ENCODE measurements at regions not wholly inside any gene's neighbourhood (a gene's known extent, or its start where the extent isn't known, plus 50 kb on each side); places are given as distances from the start of the nearest gene placed in this dataset.
A peak's percentile ranks its signal among the peaks of the same experiment; 100 is the strongest.

GRCh38 chr9:134498814-134499166 lies 142.8 kb upstream of the COL5A1 start:
- WGBS, 2 donors: 94 to 97% methylated on average over 1 of the region's 1 CpG
- H3K36me3 ChIP-seq: no peaks in the 10 kb centered on the region
- H3K27me3 ChIP-seq: peaks cover 0 to 31% of the 10 kb centered on the region in 2 donors
- no peaks in the 10 kb centered on the region for H3K9me3 ChIP-seq
- H3K27ac ChIP-seq: no peak overlapping the region
- H3K4me3 ChIP-seq: no peak overlapping the region
- DNase-seq (ENCODE audit: low spot score in 2 of 2): no peak
- H3K4me1 ChIP-seq: peaks cover 0 to 8% (median 0%) of the 10 kb centered on the region in 4 donors
- TF ChIP-seq CTCF (IDR thresholded peaks at IDR 0.05): no peak
- TF ChIP-seq POLR2A (IDR thresholded peaks at IDR 0.05): no peak
- no peak for TF ChIP-seq EP300 (IDR thresholded peaks at IDR 0.05)

- H3K4me1 ChIP-seq: peaks cover 0 to 8% (median 0%) of the 10 kb centered on the region in 4 donors
- no peak for TF ChIP-seq CTCF (IDR thresholded peaks at IDR 0.05)
- TF ChIP-seq EP300 (IDR thresholded peaks at IDR 0.05): no peak
- no peak for TF ChIP-seq POLR2A (IDR thresholded peaks at IDR 0.05)
- peaks cover 0 to 36% of the 10 kb centered on the region in 2 donors for H3K27me3 ChIP-seq
- no peak overlapping the region for H3K27ac ChIP-seq
- DNase-seq (ENCODE audit: low spot score in 2 of 2): peak in 1 of 2 donors; percentile 5
- no peaks in the 10 kb centered on the region for H3K36me3 ChIP-seq
- H3K9me3 ChIP-seq: no peaks in the 10 kb centered on the region
- H3K4me3 ChIP-seq: no peak overlapping the region
- 20 to 24% methylated on average over 41 of the region's 44 CpGs for WGBS, 2 donors
These were observed 140.5 kb upstream of the COL5A1 start for GRCh38 chr9:134500931-134501760.

- Histone ChIP-seq H3K27ac (no peak overlapping the region), H3K4me3 (no peak overlapping the region), H3K27me3 (peaks cover 0 to 36% of the 10 kb centered on the region in 2 donors), H3K36me3 (no peaks in the 10 kb centered on the region), H3K4me1 (peaks cover 0 to 8% (median 0%) of the 10 kb centered on the region in 4 donors), H3K9me3 (no peaks in the 10 kb centered on the region)
- DNase-seq (ENCODE audit: low spot score in 2 of 2): no peak
- 51 to 55% methylated on average over 19 to 20 of the region's 20 CpGs for WGBS, 2 donors
- TF ChIP-seq POLR2A (IDR thresholded peaks at IDR 0.05): no peak
- TF ChIP-seq EP300 (IDR thresholded peaks at IDR 0.05): no peak
- no peak for TF ChIP-seq CTCF (IDR thresholded peaks at IDR 0.05)
These were observed 139.8 kb upstream of the COL5A1 start for GRCh38 chr9:134501761-134502265.

- Histone ChIP-seq H3K4me3 (no peak overlapping the region), H3K36me3 (no peaks in the 10 kb centered on the region), H3K27me3 (peaks cover 0 to 36% of the 10 kb centered on the region in 2 donors), H3K9me3 (no peaks in the 10 kb centered on the region), H3K4me1 (peaks cover 0 to 8% (median 0%) of the 10 kb centered on the region in 4 donors), H3K27ac (no peak overlapping the region)
- WGBS, 2 donors: 73 to 82% methylated on average over 7 to 15 of the region's 15 CpGs
- TF ChIP-seq CTCF (IDR thresholded peaks at IDR 0.05): no peak
- TF ChIP-seq POLR2A (IDR thresholded peaks at IDR 0.05): no peak
- no peak for TF ChIP-seq EP300 (IDR thresholded peaks at IDR 0.05)
- DNase-seq (ENCODE audit: low spot score in 2 of 2): no peak
These were observed 139.3 kb upstream of the COL5A1 start for GRCh38 chr9:134502266-134502791.

- Histone ChIP-seq H3K4me1 (peaks cover 0 to 8% (median 0%) of the 10 kb centered on the region in 4 donors), H3K9me3 (no peaks in the 10 kb centered on the region), H3K36me3 (no peaks in the 10 kb centered on the region), H3K4me3 (no peak overlapping the region), H3K27me3 (peaks cover 0 to 36% of the 10 kb centered on the region in 2 donors), H3K27ac (no peak overlapping the region)
- 67 to 74% methylated on average over 14 to 15 of the region's 15 CpGs for WGBS, 2 donors
- TF ChIP-seq POLR2A (IDR thresholded peaks at IDR 0.05) (no peak), EP300 (IDR thresholded peaks at IDR 0.05) (no peak), CTCF (IDR thresholded peaks at IDR 0.05) (no peak)
- peak in 1 of 2 donors; percentile 35 for DNase-seq (ENCODE audit: low spot score in 2 of 2)
These were observed 138.8 kb upstream of the COL5A1 start for GRCh38 chr9:134502809-134503211.
